ENCODE measurements at regions not wholly inside any gene's neighbourhood (a gene's known extent, or its start where the extent isn't known, plus 50 kb on each side); places are given as distances from the start of the nearest gene placed in this dataset.
A peak's percentile ranks its signal among the peaks of the same experiment; 100 is the strongest.

GRCh38 chr22:47777426-47777825 lies 1015.0 kb downstream of the TBC1D22A start:
- DNase-seq (ENCODE audit: low read depth, low spot score): no peak
- in situ Hi-C loops (cut with HindIII; ENCODE audit: low pct_unique_long_range_greater_than_20kb, low sequenced_read_pairs): no loop called here

GRCh38 chr22:47776329-47776728 lies 1013.9 kb downstream of the TBC1D22A start:
- peak; percentile 22 for DNase-seq (ENCODE audit: low read depth, low spot score)
- in situ Hi-C loops (cut with HindIII; ENCODE audit: low pct_unique_long_range_greater_than_20kb, low sequenced_read_pairs): no loop called here

- DNase-seq (ENCODE audit: low read depth, low spot score): no peak
- in situ Hi-C loops (cut with HindIII; ENCODE audit: low pct_unique_long_range_greater_than_20kb, low sequenced_read_pairs): no loop called here
Measured at GRCh38 chr22:47775686-47776085, 1013.2 kb downstream of the TBC1D22A start.

DNA sequence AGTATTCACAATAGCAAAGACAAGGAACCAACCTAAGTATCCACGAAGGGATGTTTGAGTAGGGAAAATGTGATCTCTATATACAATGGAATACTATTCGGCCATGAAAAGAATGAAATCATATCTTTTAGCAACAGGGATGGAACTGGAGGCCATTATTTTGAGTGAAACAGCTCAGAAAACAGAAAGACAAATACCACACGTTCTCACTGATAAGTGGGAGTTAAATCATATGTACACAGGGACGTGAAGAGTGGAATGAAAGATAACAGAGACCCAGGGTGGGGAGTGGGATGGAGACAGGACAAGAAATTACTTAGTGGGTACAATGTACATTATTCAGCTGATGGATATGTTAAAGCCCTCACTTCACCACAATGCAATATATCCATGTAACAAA lies 1012.7 kb downstream of the TBC1D22A start:
- DNase-seq (ENCODE audit: low read depth, low spot score): no peak
- in situ Hi-C loops (cut with HindIII; ENCODE audit: low pct_unique_long_range_greater_than_20kb, low sequenced_read_pairs): no loop called here

DNA sequence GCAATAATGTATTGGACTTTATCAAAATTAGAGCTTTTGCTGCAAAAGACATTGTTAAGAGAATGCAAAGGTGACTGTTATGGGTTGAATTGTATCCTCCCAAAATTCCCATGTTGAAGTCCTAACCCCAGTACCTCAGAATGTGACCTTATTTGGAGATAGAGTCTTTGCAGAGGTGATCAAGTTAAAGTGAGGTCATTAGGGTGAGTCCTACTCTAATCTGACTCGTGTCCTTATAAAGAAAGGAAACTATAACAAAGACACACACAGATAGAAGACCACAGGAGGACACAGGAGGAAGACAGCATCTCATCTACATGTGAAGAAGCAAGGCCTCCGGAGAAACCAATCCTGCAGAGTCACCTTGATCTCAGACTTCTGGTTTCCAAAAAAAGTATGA lies 1011.2 kb downstream of the TBC1D22A start:
- in situ Hi-C loops (cut with HindIII; ENCODE audit: low pct_unique_long_range_greater_than_20kb, low sequenced_read_pairs): no loop called here
- DNase-seq (ENCODE audit: low read depth, low spot score): no peak

DNA sequence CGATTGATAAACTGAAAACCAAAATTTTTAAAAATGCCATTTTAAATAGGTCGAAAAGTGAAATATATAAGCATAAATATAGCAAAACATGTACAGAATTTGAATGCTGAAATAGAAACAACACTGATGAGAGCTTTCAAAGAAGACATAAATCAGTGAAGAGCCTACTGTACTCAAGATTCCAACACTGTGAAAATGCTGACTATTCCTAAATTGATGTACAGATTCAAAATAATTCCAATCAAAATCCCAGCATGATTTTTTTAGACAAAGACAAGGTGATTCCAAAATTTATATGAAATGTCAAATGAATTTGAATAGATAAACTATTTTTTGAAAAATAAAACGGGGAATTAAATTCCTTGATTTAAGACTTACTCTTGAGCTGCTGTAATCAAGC lies 1010.4 kb downstream of the TBC1D22A start:
- in situ Hi-C loops (cut with HindIII; ENCODE audit: low pct_unique_long_range_greater_than_20kb, low sequenced_read_pairs): no loop called here
- no peak for DNase-seq (ENCODE audit: low read depth, low spot score)

- DNase-seq (ENCODE audit: low read depth, low spot score): no peak
- in situ Hi-C loops (cut with HindIII; ENCODE audit: low pct_unique_long_range_greater_than_20kb, low sequenced_read_pairs): no loop called here
Measured at GRCh38 chr22:47769652-47770051, 1007.2 kb downstream of the TBC1D22A start.

DNA sequence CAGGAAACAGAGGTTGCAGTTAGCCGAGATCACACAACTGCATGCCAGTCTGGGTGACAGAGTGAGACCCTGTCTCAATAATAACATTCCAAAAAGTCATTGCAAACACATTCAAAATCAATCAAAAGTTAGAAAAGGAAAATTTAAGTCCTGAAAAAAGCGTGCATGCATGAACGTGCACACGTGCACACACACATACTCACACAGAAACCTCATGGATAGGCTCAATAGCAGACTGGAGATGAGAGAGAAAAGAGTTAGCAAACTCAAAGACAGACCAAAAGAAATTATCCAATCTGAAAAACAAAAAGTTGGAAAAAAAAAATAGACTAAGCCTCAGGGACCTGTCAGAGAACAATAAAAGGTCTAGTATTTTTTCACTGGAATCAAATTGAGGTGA lies 1005.6 kb downstream of the TBC1D22A start:
- in situ Hi-C loops (cut with HindIII; ENCODE audit: low pct_unique_long_range_greater_than_20kb, low sequenced_read_pairs): no loop called here
- no peak for DNase-seq (ENCODE audit: low read depth, low spot score)

GRCh38 chr22:47767403-47767802 lies 1005.0 kb downstream of the TBC1D22A start:
- in situ Hi-C loops (cut with HindIII; ENCODE audit: low pct_unique_long_range_greater_than_20kb, low sequenced_read_pairs): no loop called here
- no peak for DNase-seq (ENCODE audit: low read depth, low spot score)

GRCh38 chr22:47765757-47766156 lies 1003.3 kb downstream of the TBC1D22A start:
- in situ Hi-C loops (cut with HindIII; ENCODE audit: low pct_unique_long_range_greater_than_20kb, low sequenced_read_pairs): no loop called here
- DNase-seq (ENCODE audit: low read depth, low spot score): no peak

DNA sequence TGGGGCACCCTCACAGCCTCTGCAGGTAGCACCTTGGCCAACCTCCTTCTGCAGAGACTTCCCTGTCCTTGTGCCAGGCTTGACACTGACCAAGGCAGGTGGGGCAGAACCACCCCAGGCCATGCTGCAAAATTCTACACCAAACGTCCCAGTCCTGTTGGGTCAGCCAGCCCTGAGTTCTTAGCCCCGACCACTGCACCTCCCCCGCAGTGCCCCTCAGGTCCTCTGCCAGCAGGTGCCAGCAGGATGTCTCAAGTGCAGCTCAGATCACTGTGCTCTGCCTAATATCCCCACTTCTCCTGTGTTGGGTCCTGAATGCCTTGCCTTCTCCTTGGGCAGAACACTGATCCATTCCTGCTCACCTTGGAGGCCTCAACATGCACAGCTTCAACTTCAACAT lies 999.7 kb downstream of the TBC1D22A start:
- DNase-seq (ENCODE audit: low read depth, low spot score): no peak
- in situ Hi-C loops (cut with HindIII; ENCODE audit: low pct_unique_long_range_greater_than_20kb, low sequenced_read_pairs): no loop called here

GRCh38 chr22:47759909-47760308 lies 997.5 kb downstream of the TBC1D22A start:
- in situ Hi-C loops (cut with HindIII; ENCODE audit: low pct_unique_long_range_greater_than_20kb, low sequenced_read_pairs): no loop called here
- no peak for DNase-seq (ENCODE audit: low read depth, low spot score)

GRCh38 chr22:47757741-47758140 lies 995.3 kb downstream of the TBC1D22A start:
- DNase-seq (ENCODE audit: low read depth, low spot score): no peak
- in situ Hi-C loops (cut with HindIII; ENCODE audit: low pct_unique_long_range_greater_than_20kb, low sequenced_read_pairs): no loop called here

DNA sequence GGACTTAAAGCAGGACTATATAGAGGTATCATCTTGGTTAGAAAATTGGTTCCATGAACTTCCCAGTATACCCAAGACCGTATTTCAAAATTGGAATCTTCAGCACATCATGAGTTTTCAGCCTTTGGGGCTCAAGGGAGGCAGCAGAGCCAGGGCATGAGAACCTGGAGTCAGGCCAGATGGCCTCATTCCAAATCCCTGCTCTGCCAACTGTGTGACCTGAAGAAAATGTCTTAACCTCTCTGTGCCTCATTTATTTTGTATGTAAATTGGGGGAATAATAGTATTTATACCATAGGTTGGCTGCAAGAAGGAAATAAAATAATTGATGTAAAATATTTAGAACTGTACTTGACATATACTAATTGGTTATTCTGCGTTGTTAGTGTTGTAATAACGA lies 987.6 kb downstream of the TBC1D22A start:
- in situ Hi-C loops (cut with HindIII; ENCODE audit: low pct_unique_long_range_greater_than_20kb, low sequenced_read_pairs): no loop called here

DNA sequence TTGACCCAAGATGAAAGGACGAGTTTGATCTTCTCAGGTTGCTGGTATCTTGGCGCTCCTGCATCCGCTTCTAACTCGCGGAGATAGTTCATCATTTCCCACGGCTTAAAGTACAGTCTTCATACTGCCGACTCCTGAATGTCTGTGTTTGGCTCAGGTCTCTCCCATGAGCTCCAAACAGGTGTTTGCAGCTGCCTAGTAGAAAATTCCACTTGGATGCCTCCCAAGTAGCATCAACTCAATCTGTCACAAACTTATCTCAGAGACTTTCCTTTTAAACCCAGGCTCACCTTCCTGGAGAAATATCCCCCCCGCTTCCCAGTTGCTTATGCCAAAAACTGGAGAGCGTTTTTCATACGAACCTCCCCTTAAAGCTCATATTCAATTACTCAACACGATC lies 986.5 kb downstream of the TBC1D22A start:
- in situ Hi-C loops (cut with HindIII; ENCODE audit: low pct_unique_long_range_greater_than_20kb, low sequenced_read_pairs): no loop called here
- no peak for DNase-seq (ENCODE audit: low read depth, low spot score)

More for the DNA sequence above, 987.6 kb downstream of the TBC1D22A start:
- DNase-seq (ENCODE audit: low read depth, low spot score): no peak

GRCh38 chr22:47748271-47748670 lies 985.8 kb downstream of the TBC1D22A start:
- no peak for DNase-seq (ENCODE audit: low read depth, low spot score)
- in situ Hi-C loops (cut with HindIII; ENCODE audit: low pct_unique_long_range_greater_than_20kb, low sequenced_read_pairs): no loop called here

GRCh38 chr22:47740109-47740805 lies 977.8 kb downstream of the TBC1D22A start:
- no peak for DNase-seq (ENCODE audit: low read depth, low spot score)
- in situ Hi-C loops (cut with HindIII; ENCODE audit: low pct_unique_long_range_greater_than_20kb, low sequenced_read_pairs): no loop called here

GRCh38 chr22:47739291-47740015 lies 977.0 kb downstream of the TBC1D22A start:
- DNase-seq (ENCODE audit: low read depth, low spot score): no peak
- in situ Hi-C loops (cut with HindIII; ENCODE audit: low pct_unique_long_range_greater_than_20kb, low sequenced_read_pairs): no loop called here

DNA sequence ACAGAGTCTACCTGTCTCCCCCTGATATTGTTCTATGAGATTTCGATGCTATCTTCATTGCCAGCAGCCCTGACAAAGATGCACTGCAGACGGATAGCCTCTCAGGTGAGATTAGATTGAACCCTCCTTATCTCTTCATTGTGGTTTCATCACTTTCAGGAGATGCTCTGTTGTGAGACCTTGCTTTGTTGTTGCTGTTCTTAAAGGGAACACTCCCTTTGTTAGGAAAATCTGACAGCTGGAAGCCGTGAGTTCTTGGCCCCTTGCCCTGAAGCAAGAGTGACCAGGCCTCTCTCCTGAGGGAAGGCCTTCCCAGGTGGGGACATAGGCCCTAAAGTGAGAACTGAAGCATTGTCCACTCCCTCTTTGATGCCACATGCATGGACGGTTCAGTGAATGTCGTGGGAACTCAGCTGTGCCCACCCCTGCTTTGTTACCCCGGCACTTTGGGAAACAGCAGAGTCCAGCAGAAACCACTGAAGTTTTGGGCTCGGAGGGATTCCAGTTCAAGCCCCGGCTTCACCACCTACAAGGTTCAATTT lies 976.1 kb downstream of the TBC1D22A start:
- in situ Hi-C loops (cut with HindIII; ENCODE audit: low pct_unique_long_range_greater_than_20kb, low sequenced_read_pairs): no loop called here
- DNase-seq (ENCODE audit: low read depth, low spot score): no peak

Measured in SK-MEL-5 (cell line).